OCI-LY7 (cell line): ENCODE measurements at regions not wholly inside any gene's neighbourhood (a gene's known extent, or its start where the extent isn't known, plus 50 kb on each side); places are given as distances from the start of the nearest gene placed in this dataset.

Source experiments
- BruUV-seq: library from RNA; stranded (reverse); fragments of 400-500 nt; replicated peaks from 2 replicates; lab custom pipeline; 2021; lab: Mats Ljungman, UMichigan
- CTCF ChIA-PET: fragments of 300-600 bp; sonication (Branson Sonifier 250); formaldehyde crosslinking; loops from one replicate; lab custom pipeline; 2022; ENCODE audit warnings: antibody characterized with exemption; ENCODE audit not compliant: unreplicated experiment; lab: Charles Lee
- POLR2A ChIA-PET: fragments of 300-600 bp; sonication (Branson Sonifier 250); formaldehyde crosslinking; loops from one replicate; lab custom pipeline; 2022; ENCODE audit warnings: antibody characterized with exemption; lab: Charles Lee
- DNase-seq: peaks from one replicate; pipeline ENCODE4 v3.0.0-alpha.2; 2015; ENCODE audit warnings: low spot score
- H2AFZ ChIP-seq: fragments of 200-600 bp; sonication (generic), shearing (Covaris generic); 2 replicates; pipeline ENCODE4 v1.6.1; 2014; ENCODE audit warnings: mild to moderate bottlenecking, antibody characterized with exemption, low read length, moderate library complexity
- H3K27ac ChIP-seq: fragments of 200-600 bp; sonication (generic); 2 replicates; pipeline ENCODE4 v1.5.1; 2014; ENCODE audit warnings: mixed run types, low read depth, mild to moderate bottlenecking, moderate library complexity, low read length, inconsistent platforms; ENCODE audit not compliant: poor library complexity, severe bottlenecking
- H3K36me3 ChIP-seq: fragments of 200-600 bp; sonication (generic); 2 replicates; pipeline ENCODE4 v1.6.1; 2014; ENCODE audit warnings: mild to moderate bottlenecking, antibody characterized with exemption, low read length, moderate library complexity, mixed read lengths; ENCODE audit not compliant: insufficient read depth
- H3K4me1 ChIP-seq: fragments of 200-600 bp; sonication (generic); 2 replicates; pipeline ENCODE4 v1.5.1; 2014; ENCODE audit warnings: mild to moderate bottlenecking, low read length; ENCODE audit not compliant: insufficient read depth, poor library complexity, severe bottlenecking
- H3K4me2 ChIP-seq: fragments of 200-600 bp; sonication (generic); 2 replicates; pipeline ENCODE4 v1.6.1; 2014; ENCODE audit warnings: mild to moderate bottlenecking, low read length
- H3K4me3 ChIP-seq: fragments of 200-600 bp; sonication (generic); 2 replicates; pipeline ENCODE4 v1.5.1; 2014; ENCODE audit warnings: mild to moderate bottlenecking, low read depth, low read length; ENCODE audit not compliant: poor library complexity, severe bottlenecking
- H3K79me2 ChIP-seq: fragments of 200-600 bp; sonication (generic); 2 replicates; pipeline ENCODE4 v1.6.1; 2016; ENCODE audit warnings: low read depth, mild to moderate bottlenecking, low read length, moderate library complexity, mixed read lengths; ENCODE audit not compliant: insufficient read depth
- H3K9me2 ChIP-seq: fragments of 200-600 bp; sonication (generic); 2 replicates; pipeline ENCODE4 v1.6.1; 2016; ENCODE audit warnings: mild to moderate bottlenecking, low read length, mixed read lengths; ENCODE audit not compliant: insufficient read depth
- H3K9me3 ChIP-seq: fragments of 200-600 bp; sonication (generic); 2 replicates; pipeline ENCODE4 v1.6.1; 2014; ENCODE audit warnings: mild to moderate bottlenecking, mixed run types, low read length, mixed read lengths
- H4K20me1 ChIP-seq: fragments of 200-600 bp; sonication (generic); 2 replicates; pipeline ENCODE4 v1.6.1; 2014; ENCODE audit warnings: mild to moderate bottlenecking, antibody characterized with exemption, low read length, moderate library complexity, mixed read lengths; ENCODE audit not compliant: insufficient read depth
- EZH2phosphoT487 ChIP-seq: fragments of 200-600 bp; sonication (generic); IDR thresholded peaks from 2 replicates; pipeline ENCODE4 v1.6.1; 2018; ENCODE audit warnings: low read depth, borderline replicate concordance, mild to moderate bottlenecking, mixed run types, antibody characterized with exemption, low read length, moderate library complexity, mixed read lengths
- intact Hi-C: fragments of 100-400 bp; cut with micrococcal nuclease; formaldehyde crosslinking; loops from one replicate; pipeline ENCODE4 v1.10.0; 2022; ENCODE audit not compliant: unreplicated experiment
- TF ChIP-seq, protein P1 (sequence below): fragments of 200-600 bp; sonication (generic); conservative IDR thresholded peaks from 2 replicates; pipeline ENCODE4 v1.5.1; 2014; ENCODE audit warnings: mild to moderate bottlenecking, antibody characterized with exemption, low read length, moderate library complexity, mixed read lengths

- Histone ChIP-seq H3K27ac (no peak overlapping the region), H3K9me3 (no peaks in the 10 kb centered on the region), H3K4me3 (no peak overlapping the region), H3K9me2 (no peaks in the 10 kb centered on the region), H3K4me2 (no peak overlapping the region), H2AFZ (no peak overlapping the region), H4K20me1 (no peaks in the 10 kb centered on the region), H3K4me1 (no peaks in the 10 kb centered on the region), H3K36me3 (no peaks in the 10 kb centered on the region), H3K79me2 (no peaks in the 10 kb centered on the region)
- no peak for TF ChIP-seq EZH2phosphoT487
- TF ChIP-seq, protein P1, sequence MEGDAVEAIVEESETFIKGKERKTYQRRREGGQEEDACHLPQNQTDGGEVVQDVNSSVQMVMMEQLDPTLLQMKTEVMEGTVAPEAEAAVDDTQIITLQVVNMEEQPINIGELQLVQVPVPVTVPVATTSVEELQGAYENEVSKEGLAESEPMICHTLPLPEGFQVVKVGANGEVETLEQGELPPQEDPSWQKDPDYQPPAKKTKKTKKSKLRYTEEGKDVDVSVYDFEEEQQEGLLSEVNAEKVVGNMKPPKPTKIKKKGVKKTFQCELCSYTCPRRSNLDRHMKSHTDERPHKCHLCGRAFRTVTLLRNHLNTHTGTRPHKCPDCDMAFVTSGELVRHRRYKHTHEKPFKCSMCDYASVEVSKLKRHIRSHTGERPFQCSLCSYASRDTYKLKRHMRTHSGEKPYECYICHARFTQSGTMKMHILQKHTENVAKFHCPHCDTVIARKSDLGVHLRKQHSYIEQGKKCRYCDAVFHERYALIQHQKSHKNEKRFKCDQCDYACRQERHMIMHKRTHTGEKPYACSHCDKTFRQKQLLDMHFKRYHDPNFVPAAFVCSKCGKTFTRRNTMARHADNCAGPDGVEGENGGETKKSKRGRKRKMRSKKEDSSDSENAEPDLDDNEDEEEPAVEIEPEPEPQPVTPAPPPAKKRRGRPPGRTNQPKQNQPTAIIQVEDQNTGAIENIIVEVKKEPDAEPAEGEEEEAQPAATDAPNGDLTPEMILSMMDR: no peak
- DNase-seq: no peak
- no TSS peak for BruUV-seq
- ChIA-PET POLR2A (interaction anchor here (0.6 to 1.0 kb wide), 2 partner anchors 15 to 223 kb away, joined by 3 read pairs; no protein-coding TSS in a partner anchor), CTCF (no interaction called here)
- intact Hi-C loops: no loop called here
These were observed 622.9 kb downstream of the RPS29 start for GRCh38 chr14:48963231-48963790.

GRCh38 chr14:48957486-48957885 is 628.7 kb downstream of the RPS29 start:
- Histone ChIP-seq H3K36me3 (no peaks in the 10 kb centered on the region), H3K27ac (no peak overlapping the region), H3K4me1 (no peaks in the 10 kb centered on the region), H3K9me3 (no peaks in the 10 kb centered on the region), H3K4me3 (no peak overlapping the region), H4K20me1 (no peaks in the 10 kb centered on the region), H3K4me2 (no peak overlapping the region), H3K79me2 (no peaks in the 10 kb centered on the region), H3K9me2 (no peaks in the 10 kb centered on the region), H2AFZ (no peak overlapping the region)
- CTCF ChIA-PET: no interaction called here
- DNase-seq: no peak
- POLR2A ChIA-PET: no interaction called here
- intact Hi-C loops: no loop called here
- no peak for TF ChIP-seq EZH2phosphoT487
- TF ChIP-seq, protein P1: no peak
- no TSS peak for BruUV-seq

DNA sequence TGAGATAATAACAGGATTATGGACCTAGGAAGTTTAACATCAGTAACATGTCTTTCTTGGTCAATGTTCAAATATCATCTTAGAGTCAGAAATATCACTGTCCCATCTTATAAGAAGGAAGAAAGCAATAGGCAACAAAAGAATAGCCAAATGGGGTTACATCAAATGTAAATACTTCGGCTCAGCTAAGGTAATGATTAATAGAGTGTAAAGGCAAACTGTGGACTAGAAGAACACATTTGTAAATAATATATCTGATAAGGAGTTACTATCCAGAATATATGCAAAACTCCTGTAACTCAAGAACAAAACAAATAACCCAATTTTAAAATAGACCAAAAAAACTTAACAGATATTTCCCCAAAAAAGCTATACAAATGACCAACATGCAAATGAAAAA is 630.3 kb downstream of the RPS29 start:
- intact Hi-C loops: no loop called here
- H3K4me1 ChIP-seq: no peaks in the 10 kb centered on the region
- no peak for DNase-seq
- H3K4me2 ChIP-seq: no peak overlapping the region
- no peak overlapping the region for H3K27ac ChIP-seq
- no peaks in the 10 kb centered on the region for H3K36me3 ChIP-seq
- H3K4me3 ChIP-seq: no peak overlapping the region
- no peak overlapping the region for H2AFZ ChIP-seq
- no peaks in the 10 kb centered on the region for H4K20me1 ChIP-seq
- no peaks in the 10 kb centered on the region for H3K9me3 ChIP-seq
- ChIA-PET POLR2A (no interaction called here), CTCF (no interaction called here)
- TF ChIP-seq, protein P1: no peak
- TF ChIP-seq EZH2phosphoT487: no peak
- no peaks in the 10 kb centered on the region for H3K9me2 ChIP-seq
- no TSS peak for BruUV-seq
- no peaks in the 10 kb centered on the region for H3K79me2 ChIP-seq
